HEK293 (cell line): ENCODE measurements at regions not wholly inside any gene's neighbourhood (a gene's known extent, or its start where the extent isn't known, plus 50 kb on each side); places are given as distances from the start of the nearest gene placed in this dataset.
"Not testable (repeated sequence)": the region's sequence is repeated elsewhere in the genome, so short reads cannot be mapped to it uniquely, and the experiment has no call there.

Source experiments
- CTCF ChIA-PET: fragments of 350-600 bp; formaldehyde crosslinking; extraction: SDS; loops from one replicate; lab custom pipeline; 2021; ENCODE audit warnings: antibody characterized with exemption; lab: Yijun Ruan, JAX
- POLR2A ChIA-PET: fragments of 300-600 bp; formaldehyde crosslinking; extraction: SDS; loops from one replicate; lab custom pipeline; 2020; ENCODE audit warnings: antibody characterized with exemption, inconsistent platforms; lab: Yijun Ruan, JAX
- H3K27ac ChIP-seq: fragments of 200-500 bp; sonication (Bioruptor generic); 2 replicates; pipeline ENCODE4 v1.5.1; 2014; ENCODE audit warnings: low read depth, low read length, control low read depth, inconsistent platforms; ENCODE audit errors: extremely low read depth
- H3K36me3 ChIP-seq, 2 experiments: fragments of 200-500 bp in 1 of 2; sonication (Bioruptor generic) in 1 of 2; 1 replicate in 1 of 2; 2 replicates in 1 of 2; pipeline ENCODE4 v1.5.1; 2014 to 2017; ENCODE audit warnings: inconsistent platforms in 2 of 2, low read length in 2 of 2; ENCODE audit not compliant: control insufficient read depth in 2 of 2, insufficient read depth in 1 of 2
- H3K4me1 ChIP-seq: fragments of 200-500 bp; sonication (Bioruptor generic); 2 replicates; pipeline ENCODE4 v1.5.1; 2014; ENCODE audit warnings: mild to moderate bottlenecking, low read length, inconsistent platforms; ENCODE audit not compliant: control insufficient read depth, insufficient read depth
- H3K4me3 ChIP-seq: 2 replicates; pipeline ENCODE4 v1.5.1; 2011; ENCODE audit warnings: low read depth, mild to moderate bottlenecking, control low read depth, low read length, moderate library complexity
- H3K9me3 ChIP-seq: fragments of 200-500 bp; sonication (Bioruptor generic); 2 replicates; pipeline ENCODE4 v1.5.1; 2014; ENCODE audit warnings: low read depth, low read length, inconsistent platforms; ENCODE audit not compliant: control insufficient read depth, insufficient read depth
- BCL6B ChIP-seq: fragments of 450-650 bp; formaldehyde crosslinking; IDR thresholded peaks from 2 replicates; pipeline ENCODE4 v1.5.1; 2017; ENCODE audit warnings: missing biosample characterization, missing genetic modification characterization
- HIC1 ChIP-seq: fragments of 450-650 bp; formaldehyde crosslinking; IDR thresholded peaks from 2 replicates; pipeline ENCODE4 v1.5.1; 2016; ENCODE audit warnings: missing biosample characterization, missing genetic modification characterization
- HOXA7 ChIP-seq: sonication (generic); formaldehyde crosslinking; IDR thresholded peaks from 2 replicates; pipeline ENCODE4 v1.8.1; 2022; ENCODE audit warnings: missing genetic modification reagents, borderline replicate concordance
- PRDM1 ChIP-seq: fragments of 450-650 bp; formaldehyde crosslinking; IDR thresholded peaks from 2 replicates; pipeline ENCODE4; 2016; ENCODE audit warnings: missing biosample characterization, missing genetic modification characterization
- PRDM4 ChIP-seq: fragments of 450-650 bp; formaldehyde crosslinking; IDR thresholded peaks from 2 replicates; pipeline ENCODE4 v1.5.1; 2017; ENCODE audit warnings: missing biosample characterization, missing genetic modification characterization
- PRDM6 ChIP-seq: fragments of 450-650 bp; formaldehyde crosslinking; IDR thresholded peaks from 2 replicates; pipeline ENCODE4 v1.5.1; 2017; ENCODE audit warnings: missing biosample characterization, missing genetic modification characterization
- REST ChIP-seq: fragments of 450-650 bp; formaldehyde crosslinking; IDR thresholded peaks from 2 replicates; pipeline ENCODE4 v1.5.1; 2016; ENCODE audit warnings: missing biosample characterization, missing genetic modification characterization
- TCF7L2 ChIP-seq: IDR thresholded peaks from 2 replicates; pipeline ENCODE4 v1.6.1; 2011; ENCODE audit warnings: low read depth, mild to moderate bottlenecking, inconsistent platforms, low read length, moderate library complexity, borderline replicate concordance
- YY1 ChIP-seq: fragments of 450-650 bp; formaldehyde crosslinking; IDR thresholded peaks from 2 replicates; pipeline ENCODE4 v1.5.1; 2018; ENCODE audit warnings: missing biosample characterization, missing genetic modification characterization
- ZBTB17 ChIP-seq: fragments of 450-650 bp; formaldehyde crosslinking; IDR thresholded peaks from 2 replicates; pipeline ENCODE4 v1.5.1; 2016; ENCODE audit warnings: missing biosample characterization, missing genetic modification characterization
- ZBTB8A ChIP-seq: fragments of 450-650 bp; formaldehyde crosslinking; IDR thresholded peaks from 2 replicates; pipeline ENCODE4 v1.5.1; 2016; ENCODE audit warnings: missing biosample characterization, missing genetic modification characterization
- ZNF184 ChIP-seq: fragments of 450-650 bp; IDR thresholded peaks from 2 replicates; pipeline ENCODE4 v1.5.1; 2018; ENCODE audit warnings: missing biosample characterization, mild to moderate bottlenecking, missing genetic modification characterization
- ZNF26 ChIP-seq: fragments of 450-650 bp; formaldehyde crosslinking; IDR thresholded peaks from 2 replicates; pipeline ENCODE4 v1.5.1; 2016; ENCODE audit warnings: missing biosample characterization, missing genetic modification characterization
- ZNF335 ChIP-seq: fragments of 450-650 bp; formaldehyde crosslinking; conservative IDR thresholded peaks from 2 replicates; pipeline ENCODE4 v1.5.1; 2016; ENCODE audit warnings: missing biosample characterization, missing genetic modification characterization
- ZNF341 ChIP-seq: fragments of 450-650 bp; formaldehyde crosslinking; IDR thresholded peaks from 2 replicates; pipeline ENCODE4; 2016; ENCODE audit warnings: low read depth, missing biosample characterization, missing genetic modification characterization
- ZNF398 ChIP-seq: fragments of 450-650 bp; formaldehyde crosslinking; IDR thresholded peaks from 2 replicates; pipeline ENCODE4 v1.5.1; 2017; ENCODE audit warnings: missing biosample characterization, missing genetic modification characterization
- ZNF513 ChIP-seq: fragments of 450-650 bp; IDR thresholded peaks from 2 replicates; pipeline ENCODE4 v1.5.1; 2018; ENCODE audit warnings: missing biosample characterization, missing genetic modification characterization
- ZNF558 ChIP-seq: fragments of 450-650 bp; formaldehyde crosslinking; IDR thresholded peaks from 2 replicates; pipeline ENCODE4 v1.5.1; 2016; ENCODE audit warnings: missing biosample characterization, missing genetic modification characterization
- ZNF610 ChIP-seq: fragments of 450-650 bp; formaldehyde crosslinking; IDR thresholded peaks from 2 replicates; pipeline ENCODE4 v1.5.1; 2016; ENCODE audit warnings: missing biosample characterization, missing genetic modification characterization, borderline replicate concordance
- ZNF629 ChIP-seq: fragments of 450-650 bp; formaldehyde crosslinking; IDR thresholded peaks from 2 replicates; pipeline ENCODE4 v1.5.1; 2017; ENCODE audit warnings: missing biosample characterization, missing genetic modification characterization
- ZNF654 ChIP-seq: fragments of 450-650 bp; formaldehyde crosslinking; IDR thresholded peaks from 2 replicates; pipeline ENCODE4 v1.5.1; 2016; ENCODE audit warnings: low read depth, missing biosample characterization, missing genetic modification characterization
- ZNF660 ChIP-seq: fragments of 450-650 bp; IDR thresholded peaks from 2 replicates; pipeline ENCODE4 v1.5.1; 2018; ENCODE audit warnings: missing biosample characterization, mild to moderate bottlenecking, missing genetic modification characterization

- no peak for TF ChIP-seq YY1 (tag by site-specific recombination)
- TF ChIP-seq TCF7L2 = no peak
- TF ChIP-seq ZNF660 (tag by site-specific recombination) = peak; percentile 37; the same call in 1 of the 2 replicates
- no peak for TF ChIP-seq ZNF398 (tag by site-specific recombination)
- TF ChIP-seq ZNF610 (tag by site-specific recombination) = no peak
- TF ChIP-seq HOXA7 (CRISPR knock-in tag) = no peak
- TF ChIP-seq BCL6B (tag by site-specific recombination) = no peak
- peak; percentile 37; the same call in 1 of the 2 replicates for TF ChIP-seq ZBTB8A
- TF ChIP-seq REST (tag by site-specific recombination) = no peak
- no peak for TF ChIP-seq ZNF184 (tag by site-specific recombination)
- TF ChIP-seq ZNF629 (tag by site-specific recombination) = no peak
- no peak for TF ChIP-seq PRDM4
- no peak for TF ChIP-seq PRDM1 (tag by site-specific recombination)
- TF ChIP-seq ZNF26 (tag by site-specific recombination) = no peak
- no peak for TF ChIP-seq HIC1 (tag by site-specific recombination)
- 0 out of 2 replicates have a peak, but pooled peaks have one; percentile 35 for TF ChIP-seq ZBTB17
- no peak for TF ChIP-seq ZNF654 (tag by site-specific recombination)
- TF ChIP-seq PRDM6 = no peak
- TF ChIP-seq ZNF513 = no peak
- TF ChIP-seq ZNF335 (tag by site-specific recombination) = 0 out of 2 replicates have a peak, but pooled peaks have one; percentile 10
- no peak for TF ChIP-seq ZNF558 (tag by site-specific recombination)
- TF ChIP-seq ZNF341 (tag by site-specific recombination) = no peak
Observed at GRCh38 chr12:107864235-107864634, 89.7 kb downstream of the ASCL4 start (continued).

- ChIA-PET POLR2A (interaction anchor here (0.8 kb wide), 1 partner anchor 89 kb away, joined by 4 read pairs; no protein-coding TSS in a partner anchor), CTCF (interaction anchor here (1.3 kb wide), 1 partner anchor 28 kb away, joined by 3 read pairs; no protein-coding TSS in a partner anchor)
- not testable (repeated sequence) for H3K36me3 ChIP-seq, H3K27ac ChIP-seq, H3K4me1 ChIP-seq, H3K9me3 ChIP-seq, H3K4me3 ChIP-seq
Observed at GRCh38 chr12:107864727-107865126, 90.2 kb downstream of the ASCL4 start.
